LNCaP clone FGC (cell line): ENCODE measurements at regions not wholly inside any gene's neighbourhood (a gene's known extent, or its start where the extent isn't known, plus 50 kb on each side); places are given as distances from the start of the nearest gene placed in this dataset.

ENCODE experiments used
- DNase-seq: peaks from one replicate; pipeline ENCODE4 v3.0.0-alpha.2; 2011; ENCODE audit warnings: low read depth
- H3K4me3 ChIP-seq: 2 replicates; pipeline ENCODE4 v1.5.1; 2011; ENCODE audit warnings: mild to moderate bottlenecking, low read depth, low read length, control low read depth
- TF ChIP-seq, protein P1 (sequence below): IDR thresholded peaks from 2 replicates; pipeline ENCODE4 v1.5.1; 2012; ENCODE audit warnings: mild to moderate bottlenecking; ENCODE audit not compliant: control insufficient read depth, insufficient read depth; ENCODE audit errors: extremely low read depth

DNA sequence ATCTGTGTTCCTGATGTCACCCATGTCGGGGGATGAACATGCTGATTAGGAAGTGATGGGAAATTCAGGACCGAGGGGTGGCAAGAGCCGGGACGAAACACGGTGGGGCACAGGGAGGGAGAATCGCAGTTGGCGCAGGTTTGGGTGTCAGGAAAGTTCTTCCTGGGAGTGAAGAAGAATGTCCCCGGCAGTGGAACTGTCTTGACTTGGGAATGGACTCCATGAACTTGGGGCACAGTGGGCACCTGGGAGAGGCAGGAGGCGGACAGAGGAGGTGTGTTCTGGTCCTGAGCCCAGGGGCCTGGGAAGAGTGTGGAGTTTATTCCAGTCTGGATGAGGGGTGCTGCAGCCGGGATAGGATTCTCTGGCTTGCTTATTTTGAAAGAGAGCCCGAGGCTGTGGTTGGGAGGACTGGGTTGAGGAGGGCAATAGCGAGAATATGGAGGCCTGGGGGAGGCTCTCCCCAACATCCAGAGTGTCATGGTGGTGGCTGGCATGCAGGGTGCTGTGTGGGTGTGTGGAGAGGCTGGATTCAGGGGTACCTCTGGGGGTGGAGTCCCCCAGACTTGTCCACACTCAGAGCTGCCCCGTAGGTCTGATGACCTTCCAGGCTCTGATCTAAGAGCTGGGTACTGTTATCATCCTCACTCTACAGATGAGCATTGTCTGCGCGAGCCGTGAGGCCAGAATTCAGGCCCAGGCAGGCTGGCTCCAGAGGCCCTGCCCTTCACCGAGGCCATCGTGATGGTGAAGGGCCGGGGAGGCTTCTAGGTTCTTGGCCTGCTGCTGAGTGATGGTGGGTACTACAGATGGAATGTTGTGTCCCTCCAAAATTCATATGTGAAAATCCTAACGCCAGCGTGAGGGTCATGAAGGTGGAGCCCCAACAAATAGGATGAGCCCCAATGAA is 274.5 kb upstream of the C1orf174 start:
- DNase-seq, result no peak
- no peak overlapping the region for H3K4me3 ChIP-seq

DNA sequence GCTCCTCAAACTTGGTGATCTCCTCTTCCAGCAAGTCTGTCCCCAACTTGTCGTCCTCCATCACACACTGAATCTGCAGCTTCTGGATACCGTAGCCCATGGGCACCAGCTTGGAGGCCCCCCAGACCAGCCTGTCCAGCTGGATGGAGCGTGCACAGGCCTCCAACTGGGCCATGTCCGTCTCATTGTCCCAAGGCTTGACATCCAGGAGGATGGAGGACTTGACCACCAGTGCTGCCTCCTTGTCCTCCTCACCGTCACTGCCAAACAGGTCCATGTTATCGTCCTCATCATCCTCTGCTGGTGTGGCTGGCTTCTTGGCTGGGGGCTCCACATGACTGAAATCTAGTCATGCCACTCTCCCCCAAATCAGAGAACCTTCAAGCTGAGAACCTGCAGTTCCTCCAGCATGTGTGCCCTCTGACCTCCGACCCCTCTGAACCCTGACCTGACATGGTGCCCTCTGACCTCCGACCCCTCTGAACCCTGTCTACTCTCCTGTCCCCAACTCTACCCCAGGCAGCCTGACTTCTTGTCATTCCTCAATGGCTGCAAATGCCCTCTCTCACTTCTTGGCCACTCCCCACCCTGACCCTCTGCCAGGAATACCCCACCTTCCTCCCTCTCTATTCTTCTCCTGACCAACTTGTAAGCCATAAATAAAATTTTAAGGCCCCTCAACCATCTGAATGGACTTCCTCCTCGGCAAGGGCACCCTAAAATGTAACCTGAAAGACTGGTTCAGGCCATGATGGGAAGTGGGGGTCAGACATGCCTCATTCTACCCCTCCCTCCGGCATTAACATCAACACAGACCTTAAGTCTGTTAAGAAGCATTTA is 275.7 kb upstream of the C1orf174 start:
- H3K4me3 ChIP-seq, result no peak overlapping the region
- TF ChIP-seq, protein P1, sequence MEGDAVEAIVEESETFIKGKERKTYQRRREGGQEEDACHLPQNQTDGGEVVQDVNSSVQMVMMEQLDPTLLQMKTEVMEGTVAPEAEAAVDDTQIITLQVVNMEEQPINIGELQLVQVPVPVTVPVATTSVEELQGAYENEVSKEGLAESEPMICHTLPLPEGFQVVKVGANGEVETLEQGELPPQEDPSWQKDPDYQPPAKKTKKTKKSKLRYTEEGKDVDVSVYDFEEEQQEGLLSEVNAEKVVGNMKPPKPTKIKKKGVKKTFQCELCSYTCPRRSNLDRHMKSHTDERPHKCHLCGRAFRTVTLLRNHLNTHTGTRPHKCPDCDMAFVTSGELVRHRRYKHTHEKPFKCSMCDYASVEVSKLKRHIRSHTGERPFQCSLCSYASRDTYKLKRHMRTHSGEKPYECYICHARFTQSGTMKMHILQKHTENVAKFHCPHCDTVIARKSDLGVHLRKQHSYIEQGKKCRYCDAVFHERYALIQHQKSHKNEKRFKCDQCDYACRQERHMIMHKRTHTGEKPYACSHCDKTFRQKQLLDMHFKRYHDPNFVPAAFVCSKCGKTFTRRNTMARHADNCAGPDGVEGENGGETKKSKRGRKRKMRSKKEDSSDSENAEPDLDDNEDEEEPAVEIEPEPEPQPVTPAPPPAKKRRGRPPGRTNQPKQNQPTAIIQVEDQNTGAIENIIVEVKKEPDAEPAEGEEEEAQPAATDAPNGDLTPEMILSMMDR, result no peak
- no peak for DNase-seq

More for the DNA sequence above, 274.5 kb upstream of the C1orf174 start:
- TF ChIP-seq, protein P1, result no peak

DNA sequence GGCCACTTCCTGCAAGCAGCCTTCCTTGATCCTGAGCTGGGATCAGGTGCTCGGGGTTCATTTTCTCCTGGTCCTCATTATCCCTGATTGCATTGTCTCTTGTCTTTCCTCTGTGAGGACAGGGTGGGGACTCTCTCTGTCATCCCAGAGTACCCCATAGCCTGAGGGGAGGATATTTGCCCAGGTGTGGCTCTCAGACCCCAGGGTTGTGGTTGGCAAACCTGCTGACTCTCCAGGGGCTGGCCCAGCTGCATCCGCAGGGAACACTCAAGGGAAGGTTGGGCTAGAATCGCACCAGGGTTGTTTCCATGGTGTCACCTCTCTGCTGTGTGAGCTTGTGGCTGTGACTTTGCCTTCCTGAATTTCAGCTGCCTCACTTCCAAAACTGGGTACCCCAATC is 276.8 kb upstream of the C1orf174 start:
- TF ChIP-seq, protein P1, result no peak
- H3K4me3 ChIP-seq, result no peak overlapping the region
- DNase-seq, result no peak

DNA sequence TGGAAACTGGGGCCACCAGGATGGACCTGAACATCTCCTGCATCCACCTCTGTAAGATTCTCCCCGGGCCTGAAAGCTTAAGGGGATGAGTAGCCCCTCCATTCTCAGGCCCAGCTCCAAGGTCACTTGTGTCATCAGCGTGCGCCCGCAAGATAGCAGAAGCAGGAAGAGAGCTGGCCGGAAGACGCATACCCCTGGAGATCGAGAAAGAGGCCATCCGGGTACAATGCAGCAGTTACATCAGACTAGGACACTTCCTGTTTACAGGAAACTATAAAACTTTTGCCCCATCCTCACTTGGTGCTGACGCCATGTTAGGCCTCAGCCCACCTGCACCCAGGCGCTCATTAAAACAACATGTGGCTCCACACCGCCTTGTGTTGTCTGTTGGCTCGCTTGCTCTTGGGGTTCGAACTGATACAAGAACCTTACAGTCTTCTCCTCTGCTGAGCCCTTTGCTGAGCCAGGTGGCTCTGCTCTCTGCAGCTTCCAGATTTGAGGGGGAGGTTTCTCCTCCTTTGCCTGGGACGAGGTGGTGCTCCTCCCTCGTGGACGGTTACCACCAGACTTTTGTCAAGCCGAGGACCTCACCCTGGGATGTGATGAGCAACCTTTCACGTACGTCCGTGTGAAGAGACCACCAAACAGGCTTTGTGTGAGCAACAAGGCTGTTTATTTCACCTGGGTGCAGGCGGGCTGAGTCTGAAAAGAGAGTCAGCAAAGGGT is 277.5 kb upstream of the C1orf174 start:
- H3K4me3 ChIP-seq, result no peak overlapping the region
- no peak for DNase-seq
- TF ChIP-seq, protein P1, result no peak

DNA sequence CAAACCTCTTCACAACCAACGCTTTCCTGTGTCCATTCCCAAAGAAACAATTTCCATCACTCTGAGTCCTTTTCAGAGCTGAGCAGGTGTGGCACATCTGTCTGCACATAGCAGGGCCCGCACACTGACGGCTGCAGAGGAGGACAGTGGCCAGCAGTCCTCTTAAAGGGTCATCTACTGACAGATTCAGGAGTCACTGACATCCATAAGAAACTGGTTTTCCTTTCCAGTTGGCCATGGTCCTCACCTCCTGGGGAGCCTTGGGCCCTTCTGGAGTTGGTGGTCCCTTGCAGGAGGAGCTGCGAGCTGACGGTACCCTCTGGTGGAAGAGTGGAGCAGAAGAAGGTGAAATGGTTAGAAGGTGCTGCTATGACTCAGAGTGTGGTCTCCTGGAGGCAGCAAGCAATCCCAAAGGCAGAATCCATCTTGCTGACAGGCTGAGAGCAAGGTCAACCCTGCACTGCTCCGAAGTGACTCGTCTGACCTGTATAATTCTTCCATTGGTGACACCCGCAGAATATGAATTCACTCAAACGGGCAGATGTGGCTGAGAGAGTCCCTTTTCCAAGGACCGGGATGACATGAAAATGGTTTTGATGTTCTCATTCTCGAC is 278.5 kb upstream of the C1orf174 start:
- DNase-seq, result no peak
- TF ChIP-seq, protein P1, result no peak
- H3K4me3 ChIP-seq, result no peak overlapping the region
